GM23248 (cell line): ENCODE measurements at regions not wholly inside any gene's neighbourhood (a gene's known extent, or its start where the extent isn't known, plus 50 kb on each side); places are given as distances from the start of the nearest gene placed in this dataset.

ENCODE experiments used
- DNase-seq: peaks from one replicate; pipeline ENCODE4 v3.0.0-alpha.2; 2015
- H2AFZ ChIP-seq: fragments of 200-600 bp; sonication (generic); 2 replicates; pipeline ENCODE4 v1.6.1; 2016; ENCODE audit warnings: antibody characterized with exemption
- H3F3A ChIP-seq: fragments of 200-600 bp; sonication (generic); 2 replicates; pipeline ENCODE4 v1.6.1; 2016; ENCODE audit warnings: mild to moderate bottlenecking, antibody characterized with exemption, mixed run types; ENCODE audit not compliant: insufficient read depth
- H3K27ac ChIP-seq: fragments of 200-600 bp; sonication (generic); 2 replicates; pipeline ENCODE4 v1.5.1; 2016; ENCODE audit warnings: mild to moderate bottlenecking
- H3K27me3 ChIP-seq: fragments of 200-600 bp; sonication (generic); replicated peaks from 2 replicates; pipeline ENCODE4 v1.6.1; 2016; ENCODE audit warnings: mild to moderate bottlenecking; ENCODE audit not compliant: insufficient read depth
- H3K36me3 ChIP-seq: fragments of 200-600 bp; sonication (generic); 2 replicates; pipeline ENCODE4 v1.6.1; 2016; ENCODE audit warnings: low read depth, mild to moderate bottlenecking
- H3K4me1 ChIP-seq: fragments of 200-600 bp; sonication (generic); 2 replicates; pipeline ENCODE4 v1.6.1; 2016; ENCODE audit warnings: mild to moderate bottlenecking; ENCODE audit not compliant: insufficient read depth
- H3K4me2 ChIP-seq: fragments of 200-600 bp; sonication (generic); one replicate; pipeline ENCODE4 v1.6.1; 2016; ENCODE audit warnings: mild to moderate bottlenecking; ENCODE audit not compliant: unreplicated experiment
- H3K4me3 ChIP-seq: fragments of 200-600 bp; sonication (generic); 2 replicates; pipeline ENCODE4 v1.5.1; 2016; ENCODE audit warnings: mild to moderate bottlenecking
- H3K79me2 ChIP-seq: fragments of 200-600 bp; sonication (generic); 2 replicates; pipeline ENCODE4 v1.6.1; 2016; ENCODE audit warnings: mild to moderate bottlenecking; ENCODE audit not compliant: insufficient read depth
- H3K9ac ChIP-seq: fragments of 200-600 bp; sonication (generic); 2 replicates; pipeline ENCODE4 v1.6.1; 2016; ENCODE audit warnings: mild to moderate bottlenecking
- H3K9me2 ChIP-seq: fragments of 200-600 bp; sonication (generic); 2 replicates; pipeline ENCODE4 v1.6.1; 2016; ENCODE audit warnings: mixed run types, mild to moderate bottlenecking, moderate library complexity; ENCODE audit not compliant: insufficient read depth
- H3K9me3 ChIP-seq: fragments of 200-600 bp; sonication (generic); one replicate; pipeline ENCODE4 v1.6.1; 2017; ENCODE audit warnings: low read depth
- H4K20me1 ChIP-seq: fragments of 200-600 bp; sonication (generic); 2 replicates; pipeline ENCODE4 v1.6.0; 2016; ENCODE audit not compliant: insufficient read depth
- EZH2 ChIP-seq: fragments of 200-600 bp; sonication (generic); IDR thresholded peaks from 2 replicates; pipeline ENCODE4 v1.6.1; 2018; ENCODE audit warnings: antibody characterized with exemption, mild to moderate bottlenecking; ENCODE audit not compliant: insufficient read depth, poor library complexity, severe bottlenecking
- EZH2phosphoT487 ChIP-seq: fragments of 200-600 bp; sonication (generic); IDR thresholded peaks from 2 replicates; pipeline ENCODE4 v1.6.1; 2018; ENCODE audit warnings: antibody characterized with exemption, moderate library complexity, mild to moderate bottlenecking, low read depth; ENCODE audit not compliant: insufficient read depth
- WGBS, 2 experiments: methylation state at CpG; one replicate each; pipeline ENCODE4 v1.1.6; 2015 to 2017; ENCODE audit warnings: low lambda C conversion rate in 2 of 2, low coverage in 1 of 2; ENCODE audit errors: missing lambda C conversion rate in 2 of 2; 5-methylcytosine and 5-hydroxymethylcytosine counted together
- in situ Hi-C: fragments of 300-500 bp; cut with MboI; formaldehyde crosslinking; loops from 2 replicates; pipeline ENCODE4 v1.15.0; 2020

DNA sequence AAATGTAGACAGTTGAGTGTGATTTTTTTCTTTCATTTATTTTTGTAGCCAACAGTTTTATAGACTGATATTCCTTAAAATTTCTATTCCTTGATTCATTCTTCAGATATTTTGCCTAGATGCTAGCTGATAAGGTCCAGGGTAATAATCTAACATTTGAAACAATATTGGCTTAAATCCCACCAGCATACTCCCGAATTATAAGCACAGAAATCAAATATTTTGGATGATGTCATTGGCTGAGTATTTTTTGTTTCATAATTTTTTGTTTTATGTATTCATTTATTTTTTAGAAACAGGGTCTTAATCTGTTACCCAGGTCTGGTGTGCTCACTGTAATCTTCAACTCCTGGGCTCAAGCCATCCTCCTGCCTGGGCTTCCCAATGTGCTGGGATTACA lies 88.4 kb downstream of the ISL1 start:
- Histone ChIP-seq H4K20me1 (no peaks in the 10 kb centered on the region), H3K79me2 (no peaks in the 10 kb centered on the region), H3K9ac (no peak overlapping the region), H3K36me3 (no peaks in the 10 kb centered on the region), H3K4me2 (no peak overlapping the region), H2AFZ (no peak overlapping the region), H3K27me3 (no peaks in the 10 kb centered on the region), H3F3A (no peaks in the 10 kb centered on the region), H3K9me2 (no peaks in the 10 kb centered on the region), H3K9me3 (no peaks in the 10 kb centered on the region), H3K4me3 (no peak overlapping the region), H3K4me1 (no peaks in the 10 kb centered on the region), H3K27ac (no peak overlapping the region)
- DNase-seq = no peak
- TF ChIP-seq EZH2phosphoT487 (no peak), EZH2 (no peak)
- in situ Hi-C loops = no loop called here
- WGBS, 2 experiments = 11 to 16% methylated on average over 1 of the region's 1 CpG

DNA sequence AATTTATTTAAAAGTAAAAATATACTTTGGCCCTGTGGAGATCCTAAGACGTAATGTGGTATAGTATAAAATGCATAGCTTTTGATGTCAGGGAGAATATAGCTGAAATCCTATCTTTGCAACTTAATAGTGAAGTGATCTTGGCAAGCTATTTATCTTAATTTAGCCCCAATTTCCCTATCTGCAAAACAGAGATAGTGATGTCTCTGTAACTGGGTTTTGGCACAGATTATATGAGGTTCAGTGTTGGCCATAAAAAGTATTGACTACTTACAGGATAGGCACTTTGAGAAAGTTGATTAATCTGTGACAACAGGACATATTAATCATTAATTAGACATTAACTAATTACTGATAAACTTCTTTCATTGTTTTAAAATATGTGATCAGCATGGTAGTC lies 89.2 kb downstream of the ISL1 start:
- Histone ChIP-seq H3K4me2 (no peak overlapping the region), H3K36me3 (no peaks in the 10 kb centered on the region), H3K9ac (no peak overlapping the region), H4K20me1 (no peaks in the 10 kb centered on the region), H2AFZ (no peak overlapping the region), H3F3A (no peaks in the 10 kb centered on the region), H3K4me1 (no peaks in the 10 kb centered on the region), H3K4me3 (no peak overlapping the region), H3K27ac (no peak overlapping the region), H3K9me3 (no peaks in the 10 kb centered on the region), H3K79me2 (no peaks in the 10 kb centered on the region), H3K9me2 (no peaks in the 10 kb centered on the region), H3K27me3 (no peaks in the 10 kb centered on the region)
- no peak for DNase-seq
- 14 to 17% methylated on average over 1 of the region's 1 CpG for whole genome bisulfite sequencing, 2 experiments
- in situ Hi-C loops = no loop called here
- TF ChIP-seq EZH2 (no peak), EZH2phosphoT487 (no peak)

DNA sequence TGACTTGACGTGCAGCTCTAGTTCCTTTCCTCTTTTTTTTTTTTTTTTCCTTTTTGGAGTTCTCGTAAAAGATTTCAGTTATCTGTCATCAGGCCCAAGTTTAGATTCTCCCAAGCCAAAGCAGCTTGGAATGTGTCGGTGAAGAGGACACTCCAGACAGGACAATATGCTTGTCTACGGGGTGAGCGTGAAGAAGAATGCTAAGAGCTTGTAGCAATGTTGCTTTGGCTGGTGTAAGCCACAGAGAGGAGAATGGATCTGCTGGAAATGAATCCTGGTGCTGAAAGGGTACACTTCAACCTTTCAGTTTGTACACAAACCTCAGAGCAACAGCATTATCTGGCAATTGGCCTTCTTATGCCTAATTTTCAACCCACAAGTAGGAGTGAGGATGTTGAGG lies 92.4 kb downstream of the ISL1 start:
- H4K20me1 ChIP-seq = no peaks in the 10 kb centered on the region
- H3K36me3 ChIP-seq = no peaks in the 10 kb centered on the region
- in situ Hi-C loops = no loop called here
- H3K9ac ChIP-seq = no peak overlapping the region
- H3K27ac ChIP-seq = no peak overlapping the region
- H3K9me3 ChIP-seq = no peaks in the 10 kb centered on the region
- TF ChIP-seq EZH2 (no peak), EZH2phosphoT487 (no peak)
- no peaks in the 10 kb centered on the region for H3K4me1 ChIP-seq
- no peaks in the 10 kb centered on the region for H3K79me2 ChIP-seq
- 28 to 29% methylated on average over 5 of the region's 5 CpGs for WGBS, 2 experiments
- H3K9me2 ChIP-seq = no peaks in the 10 kb centered on the region
- DNase-seq = no peak
- no peak overlapping the region for H3K4me3 ChIP-seq
- no peak overlapping the region for H2AFZ ChIP-seq
- no peaks in the 10 kb centered on the region for H3F3A ChIP-seq
- H3K27me3 ChIP-seq = no peaks in the 10 kb centered on the region
- no peak overlapping the region for H3K4me2 ChIP-seq

DNA sequence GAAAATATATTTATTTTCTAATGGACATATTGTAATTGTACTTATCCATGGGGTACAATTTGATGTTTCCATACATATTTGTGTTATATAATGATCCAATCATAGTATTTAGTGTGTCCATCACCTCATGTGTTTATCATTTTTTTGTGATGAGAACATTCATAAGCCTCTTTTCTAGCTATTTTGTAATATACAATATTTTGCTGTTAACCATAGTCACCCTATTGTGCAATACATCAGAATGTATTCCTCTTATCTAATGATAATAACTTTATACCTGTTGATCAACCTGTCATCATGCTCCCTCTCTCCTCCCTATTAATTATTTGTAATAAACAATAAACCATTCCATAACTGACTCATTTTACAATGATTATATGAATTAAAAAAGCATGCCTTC lies 93.2 kb downstream of the ISL1 start:
- H3F3A ChIP-seq = no peaks in the 10 kb centered on the region
- no peaks in the 10 kb centered on the region for H4K20me1 ChIP-seq
- no peak for DNase-seq
- H2AFZ ChIP-seq = no peak overlapping the region
- no peak overlapping the region for H3K4me2 ChIP-seq
- TF ChIP-seq EZH2phosphoT487 (no peak), EZH2 (no peak)
- H3K9me2 ChIP-seq = no peaks in the 10 kb centered on the region
- no peaks in the 10 kb centered on the region for H3K79me2 ChIP-seq
- H3K27me3 ChIP-seq = no peaks in the 10 kb centered on the region
- H3K36me3 ChIP-seq = no peaks in the 10 kb centered on the region
- no peak overlapping the region for H3K4me3 ChIP-seq
- H3K27ac ChIP-seq = no peak overlapping the region
- H3K9ac ChIP-seq = no peak overlapping the region
- in situ Hi-C loops = no loop called here
- H3K4me1 ChIP-seq = no peaks in the 10 kb centered on the region
- no peaks in the 10 kb centered on the region for H3K9me3 ChIP-seq

DNA sequence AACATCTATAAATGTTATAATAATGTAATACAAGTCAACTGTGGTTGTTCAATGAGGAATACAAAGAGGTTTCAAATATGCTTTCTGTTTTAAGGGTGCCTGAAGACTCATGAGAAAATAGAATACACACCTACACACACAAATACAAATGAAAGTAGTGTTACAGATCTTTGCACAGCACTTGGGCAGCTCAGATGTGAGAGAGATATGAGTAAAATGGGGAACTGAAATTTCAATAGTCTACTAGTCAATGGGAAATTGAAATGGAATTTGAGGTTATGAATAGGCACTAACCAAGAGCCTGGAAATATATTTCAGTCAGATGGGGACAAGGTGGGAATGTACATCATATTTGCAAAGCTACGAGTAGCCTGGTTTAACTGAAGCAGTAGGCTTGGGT lies 96.6 kb downstream of the ISL1 start:
- in situ Hi-C loops = no loop called here
- Histone ChIP-seq H4K20me1 (no peaks in the 10 kb centered on the region), H3K9ac (no peak overlapping the region), H3K9me3 (no peaks in the 10 kb centered on the region), H3F3A (no peaks in the 10 kb centered on the region), H3K27me3 (no peaks in the 10 kb centered on the region), H3K36me3 (no peaks in the 10 kb centered on the region), H3K9me2 (no peaks in the 10 kb centered on the region), H3K27ac (no peak overlapping the region), H3K4me2 (no peak overlapping the region), H3K79me2 (no peaks in the 10 kb centered on the region), H3K4me1 (no peaks in the 10 kb centered on the region), H2AFZ (no peak overlapping the region), H3K4me3 (no peak overlapping the region)
- no peak for DNase-seq
- no peak for TF ChIP-seq EZH2phosphoT487
- TF ChIP-seq EZH2 = no peak
- 0 to 10% methylated on average over 1 of the region's 1 CpG for WGBS, 2 experiments
